Natural killer cell (primary cell): ENCODE measurements at regions not wholly inside any gene's neighbourhood (a gene's known extent, or its start where the extent isn't known, plus 50 kb on each side); places are given as distances from the start of the nearest gene placed in this dataset.

Experiments used
- ATAC-seq, 3 donors: fragments of 150-1000 bp in 2 of 3; fragments of 200-7000 bp in 1 of 3; cut with Tn5 transposase; 1 replicate in 1 of 3; 2 replicates in 2 of 3; pipeline ENCODE4 v1.10.0; 2021; ENCODE audit warnings: mild to moderate bottlenecking in 2 of 3, moderate library complexity in 2 of 3
- DNase-seq, 2 donors: peaks; one replicate each; pipeline versions ENCODE4 v3.0.0 to v3.0.0-alpha.2; 2013 to 2021; ENCODE audit warnings: mixed read lengths in 1 of 2
- H3K27ac ChIP-seq: one replicate; pipeline ENCODE4 v1.5.1; 2013; ENCODE audit warnings: mild to moderate bottlenecking, low read length
- H3K27me3 ChIP-seq: one replicate; pipeline ENCODE4 v1.6.1; 2013; ENCODE audit warnings: low read length; ENCODE audit not compliant: control insufficient read depth, insufficient read depth
- H3K36me3 ChIP-seq: one replicate; pipeline ENCODE4 v1.6.1; 2013; ENCODE audit warnings: low read length; ENCODE audit not compliant: control insufficient read depth, insufficient read depth
- H3K4me1 ChIP-seq: one replicate; pipeline ENCODE4 v1.6.1; 2013; ENCODE audit warnings: low read length; ENCODE audit not compliant: control insufficient read depth, insufficient read depth
- H3K4me3 ChIP-seq: one replicate; pipeline ENCODE4 v1.5.1; 2013; ENCODE audit warnings: low read length
- H3K9me3 ChIP-seq: one replicate; pipeline ENCODE4 v1.6.1; 2013; ENCODE audit warnings: low read length; ENCODE audit not compliant: control insufficient read depth, insufficient read depth
- H3K27ac Mint-ChIP-seq, 2 donors: one replicate each; pipeline ENCODE4 v1.8.0; 2022; ENCODE audit warnings: mild to moderate bottlenecking in 2 of 2, mixed read lengths in 2 of 2, moderate library complexity in 1 of 2
- H3K27me3 Mint-ChIP-seq, 2 donors: one replicate each; pipeline ENCODE4 v1.8.0; 2022; ENCODE audit warnings: low read depth in 2 of 2, mixed read lengths in 2 of 2
- H3K36me3 Mint-ChIP-seq: one replicate; pipeline ENCODE4 v1.8.0; 2022; ENCODE audit warnings: mixed read lengths
- H3K4me1 Mint-ChIP-seq, 2 donors: one replicate each; pipeline ENCODE4 v1.8.0; 2022; ENCODE audit warnings: mixed read lengths in 2 of 2
- H3K4me3 Mint-ChIP-seq: one replicate; pipeline ENCODE4 v1.8.0; 2022; ENCODE audit warnings: mild to moderate bottlenecking, moderate library complexity, mixed read lengths
- H3K9me3 Mint-ChIP-seq, 2 donors: one replicate each; pipeline ENCODE4 v1.8.0; 2022; ENCODE audit warnings: mixed read lengths in 2 of 2
- WGBS: methylation state at CpG from one replicate; pipeline ENCODE4 v1.1.7; 2013; ENCODE audit warnings: missing lambda C conversion rate; ENCODE audit not compliant: insufficient coverage; 5-methylcytosine and 5-hydroxymethylcytosine counted together
- intact Hi-C: fragments of 100-400 bp; cut with micrococcal nuclease; formaldehyde crosslinking; loops from one replicate; pipeline ENCODE4 v1.14.2; 2022
- TF ChIP-seq, protein P1 (sequence below): fragments of 200-600 bp; IDR thresholded peaks from one replicate; pipeline ENCODE4 v1.8.0; 2022; ENCODE audit warnings: antibody characterized with exemption

GRCh38 chr13:76533251-76533650, 353.0 kb downstream of the KCTD12 start:
- Mint-ChIP-seq H3K36me3 (no peaks in the 10 kb centered on the region), H3K27me3 (no peaks in the 10 kb centered on the region), H3K4me3 (no peak overlapping the region), H3K27ac (no peak overlapping the region), H3K4me1 (no peaks in the 10 kb centered on the region), H3K9me3 (peaks cover 3 to 6% of the 10 kb centered on the region in 2 donors)
- H3K27ac ChIP-seq = no peak overlapping the region
- H3K4me3 ChIP-seq = no peak overlapping the region
- H3K27me3 ChIP-seq = no peaks in the 10 kb centered on the region
- no peak for ATAC-seq
- DNase-seq = no peak
- WGBS = 100% methylated on average over 1 of the region's 2 CpGs
- no peaks in the 10 kb centered on the region for H3K36me3 ChIP-seq
- no peaks in the 10 kb centered on the region for H3K9me3 ChIP-seq
- TF ChIP-seq, protein P1, sequence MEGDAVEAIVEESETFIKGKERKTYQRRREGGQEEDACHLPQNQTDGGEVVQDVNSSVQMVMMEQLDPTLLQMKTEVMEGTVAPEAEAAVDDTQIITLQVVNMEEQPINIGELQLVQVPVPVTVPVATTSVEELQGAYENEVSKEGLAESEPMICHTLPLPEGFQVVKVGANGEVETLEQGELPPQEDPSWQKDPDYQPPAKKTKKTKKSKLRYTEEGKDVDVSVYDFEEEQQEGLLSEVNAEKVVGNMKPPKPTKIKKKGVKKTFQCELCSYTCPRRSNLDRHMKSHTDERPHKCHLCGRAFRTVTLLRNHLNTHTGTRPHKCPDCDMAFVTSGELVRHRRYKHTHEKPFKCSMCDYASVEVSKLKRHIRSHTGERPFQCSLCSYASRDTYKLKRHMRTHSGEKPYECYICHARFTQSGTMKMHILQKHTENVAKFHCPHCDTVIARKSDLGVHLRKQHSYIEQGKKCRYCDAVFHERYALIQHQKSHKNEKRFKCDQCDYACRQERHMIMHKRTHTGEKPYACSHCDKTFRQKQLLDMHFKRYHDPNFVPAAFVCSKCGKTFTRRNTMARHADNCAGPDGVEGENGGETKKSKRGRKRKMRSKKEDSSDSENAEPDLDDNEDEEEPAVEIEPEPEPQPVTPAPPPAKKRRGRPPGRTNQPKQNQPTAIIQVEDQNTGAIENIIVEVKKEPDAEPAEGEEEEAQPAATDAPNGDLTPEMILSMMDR = no peak
- intact Hi-C loops = no loop called here
- H3K4me1 ChIP-seq = no peaks in the 10 kb centered on the region

DNA sequence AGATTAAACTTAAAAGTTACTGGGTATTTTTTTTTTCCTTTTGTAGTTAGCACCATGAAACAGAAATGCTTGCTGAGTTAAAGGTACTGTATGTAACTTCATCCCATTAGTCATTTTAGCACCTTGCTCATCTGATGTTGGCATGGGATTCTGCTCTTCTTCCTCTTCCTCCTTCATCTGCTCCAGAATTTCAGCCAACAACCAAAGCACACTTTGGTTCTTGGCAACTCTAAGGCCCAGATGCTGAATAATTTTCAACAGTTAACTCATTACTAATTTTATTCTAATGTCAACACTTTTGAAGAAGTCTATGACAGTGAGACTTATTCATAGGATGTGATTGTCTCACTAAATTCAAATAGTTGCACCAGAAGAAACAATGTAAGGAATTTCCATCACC, 359.2 kb downstream of the KCTD12 start:
- Mint-ChIP-seq H3K4me1 (no peaks in the 10 kb centered on the region), H3K4me3 (no peak overlapping the region), H3K27ac (no peak overlapping the region), H3K36me3 (no peaks in the 10 kb centered on the region), H3K27me3 (no peaks in the 10 kb centered on the region), H3K9me3 (peaks cover 2 to 3% of the 10 kb centered on the region in 2 donors)
- DNase-seq (no peak), ATAC-seq (no peak)
- Histone ChIP-seq H3K9me3 (no peaks in the 10 kb centered on the region), H3K27me3 (no peaks in the 10 kb centered on the region), H3K4me3 (no peak overlapping the region), H3K4me1 (no peaks in the 10 kb centered on the region), H3K27ac (no peak overlapping the region), H3K36me3 (no peaks in the 10 kb centered on the region)
- intact Hi-C loops = no loop called here
- TF ChIP-seq, protein P1 = no peak

DNA sequence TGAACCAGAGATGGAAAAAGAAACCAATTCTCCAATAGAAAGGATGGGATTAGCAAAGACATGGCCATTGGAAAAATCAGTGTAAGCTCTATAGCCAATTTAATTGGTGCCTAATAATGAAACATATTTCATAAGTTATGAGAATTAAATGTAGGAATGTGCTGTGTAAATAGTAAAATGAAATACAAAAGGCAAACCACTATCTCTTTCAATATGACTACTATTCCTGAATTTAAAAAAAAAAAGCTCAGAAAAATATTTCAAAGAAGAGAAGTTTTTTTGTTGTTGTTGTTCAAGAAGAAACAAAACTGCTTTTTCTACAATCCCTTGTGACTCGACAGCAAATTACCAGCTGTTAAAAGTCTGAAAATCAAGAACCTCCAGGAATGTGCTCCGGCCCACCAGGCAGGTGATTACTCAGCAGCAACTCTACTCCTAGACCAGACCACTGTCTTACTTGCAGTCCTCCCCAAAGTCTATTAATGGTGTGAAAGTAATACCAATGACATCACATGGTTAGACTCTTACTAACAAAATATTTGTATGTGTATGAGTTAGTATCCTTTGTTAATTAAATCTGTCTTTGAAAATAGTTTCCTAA, 362.4 kb downstream of the KCTD12 start:
- H3K27me3 Mint-ChIP-seq = no peaks in the 10 kb centered on the region
- intact Hi-C loops = no loop called here
- ATAC-seq = no peak
- no peak for DNase-seq
- Histone ChIP-seq H3K27me3 (no peaks in the 10 kb centered on the region), H3K36me3 (no peaks in the 10 kb centered on the region), H3K27ac (no peak overlapping the region), H3K9me3 (no peaks in the 10 kb centered on the region), H3K4me3 (no peak overlapping the region), H3K4me1 (no peaks in the 10 kb centered on the region)
- TF ChIP-seq, protein P1 = no peak
- H3K4me3 Mint-ChIP-seq = no peak overlapping the region
- WGBS = 71% methylated on average over 1 of the region's 2 CpGs
- no peaks in the 10 kb centered on the region for H3K9me3 Mint-ChIP-seq
- no peaks in the 10 kb centered on the region for H3K4me1 Mint-ChIP-seq
- H3K27ac Mint-ChIP-seq = no peak overlapping the region
- no peaks in the 10 kb centered on the region for H3K36me3 Mint-ChIP-seq

DNA sequence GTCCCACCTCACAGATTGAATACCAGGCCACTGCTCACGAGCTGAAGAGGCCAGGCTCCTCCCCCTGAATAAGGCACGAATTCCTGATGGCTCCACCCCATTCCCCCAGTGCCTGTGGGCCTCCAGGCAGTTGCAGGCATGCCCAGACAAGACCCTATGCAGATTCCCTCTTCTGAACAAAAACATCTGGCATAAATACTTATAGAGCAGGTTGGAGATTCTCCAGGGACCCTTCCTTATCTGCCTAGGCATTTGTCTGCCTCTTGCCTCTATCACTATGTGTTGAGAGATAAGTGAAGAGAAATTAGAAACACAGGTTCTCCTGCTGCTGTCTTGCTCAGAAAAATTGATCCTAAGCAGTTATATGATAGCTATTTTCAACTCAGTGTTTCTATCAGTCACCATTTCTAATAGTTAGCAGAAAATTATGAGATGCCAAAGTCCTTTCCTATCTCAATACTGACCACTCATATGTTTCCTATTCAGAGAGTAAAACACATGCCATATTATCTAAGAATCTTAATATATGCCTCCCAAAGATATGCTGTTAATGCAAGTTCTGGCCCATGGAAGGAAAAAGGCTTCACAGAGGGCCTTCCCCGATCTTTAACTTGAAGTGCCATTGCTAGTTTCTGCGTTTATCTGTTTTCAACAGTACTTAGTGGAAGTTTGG, 364.0 kb downstream of the KCTD12 start:
- intact Hi-C loops = no loop called here
- TF ChIP-seq, protein P1 = no peak

More for the DNA sequence above, 364.0 kb downstream of the KCTD12 start:
- Mint-ChIP-seq H3K4me1 (no peaks in the 10 kb centered on the region), H3K4me3 (no peak overlapping the region), H3K27ac (no peak overlapping the region), H3K27me3 (no peaks in the 10 kb centered on the region), H3K36me3 (no peaks in the 10 kb centered on the region), H3K9me3 (no peaks in the 10 kb centered on the region)
- H3K27me3 ChIP-seq = no peaks in the 10 kb centered on the region
- H3K36me3 ChIP-seq = no peaks in the 10 kb centered on the region
- H3K9me3 ChIP-seq = no peaks in the 10 kb centered on the region
- ATAC-seq (no peak), DNase-seq (no peak)
- no peak overlapping the region for H3K4me3 ChIP-seq
- H3K27ac ChIP-seq = no peak overlapping the region
- WGBS = 76% methylated on average over 4 of the region's 4 CpGs
- H3K4me1 ChIP-seq = no peaks in the 10 kb centered on the region
